ENCODE measurements at regions not wholly inside any gene's neighbourhood (a gene's known extent, or its start where the extent isn't known, plus 50 kb on each side); places are given as distances from the start of the nearest gene placed in this dataset.

GRCh38 chr13:104594806-104595205, 1528.6 kb upstream of the SLC10A2 start:
- no peak overlapping the region for H2BK12ac ChIP-seq (ENCODE audit: low read depth, low read length)
- no peak overlapping the region for H4K8ac ChIP-seq (ENCODE audit: extremely low read depth, insufficient read depth, low read length)
- H3K79me2 ChIP-seq (ENCODE audit: control insufficient read depth in 1 of 2, insufficient read depth in 2 of 2, low read length in 2 of 2): no peaks in the 10 kb centered on the region
- H3K56ac ChIP-seq (replicated peaks; ENCODE audit: insufficient read length, low read depth, low read length): no peak overlapping the region
- no peaks in the 10 kb centered on the region for H3K79me1 ChIP-seq (ENCODE audit: low read depth, low read length)
- H2AFZ ChIP-seq (ENCODE audit: low read length): no peak overlapping the region
- no peaks in the 10 kb centered on the region for H3K23me2 ChIP-seq (ENCODE audit: low read depth, low read length)
- no peak overlapping the region for H3K27ac ChIP-seq (ENCODE audit: low read depth, low read length)
- H3K4ac ChIP-seq (replicated peaks; ENCODE audit: insufficient read length, low read depth, low read length): no peak overlapping the region
- no peak overlapping the region for H4K91ac ChIP-seq (replicated peaks; ENCODE audit: insufficient read length, low read length)
- FAIRE-seq (no peak), DNase-seq (ENCODE audit: low read depth in 1 of 2, low spot score in 2 of 2) (no peak)
- H2AK5ac ChIP-seq (ENCODE audit: low read depth, low read length): no peak overlapping the region
- no peak overlapping the region for H2BK20ac ChIP-seq (ENCODE audit: low read length)
- H3K23ac ChIP-seq (ENCODE audit: insufficient read length): no peak overlapping the region
- WGBS, 2 experiments (ENCODE audit: extremely low coverage in 1 of 2, insufficient coverage in 1 of 2, insufficient read length in 1 of 2, insufficient replicate concordance in 2 of 2, low coverage in 1 of 2, low lambda C conversion rate in 2 of 2, missing lambda C conversion rate in 1 of 2): 96% methylated on average over 2 of the region's 2 CpGs; no CpG with 5 or more reads in 1 of the 2 experiments
- no peak overlapping the region for H2BK120ac ChIP-seq (replicated peaks; ENCODE audit: low read depth, low read length)
- H3K4me1 ChIP-seq (replicated peaks in 1 of 4; ENCODE audit: control insufficient read depth in 3 of 4, insufficient read depth in 4 of 4, low read length in 3 of 4): no peaks in the 10 kb centered on the region
- H2BK5ac ChIP-seq (ENCODE audit: low read depth, low read length): no peak overlapping the region
- H3K9me3 ChIP-seq (ENCODE audit: insufficient read depth in 2 of 2, low read depth in 1 of 2, low read length in 1 of 2): no peaks in the 10 kb centered on the region
- no peak overlapping the region for H3K4me2 ChIP-seq (ENCODE audit: insufficient read depth in 1 of 2, low read depth in 2 of 2, low read length in 2 of 2)
- H3K14ac ChIP-seq (ENCODE audit: insufficient read length): no peak overlapping the region
- no peaks in the 10 kb centered on the region for H3K27me3 ChIP-seq (replicated peaks in 1 of 4; ENCODE audit: control insufficient read depth in 3 of 4, extremely low read depth in 1 of 4, insufficient read depth in 3 of 4, low read length in 3 of 4)
- no peak overlapping the region for H3K4me3 ChIP-seq (ENCODE audit: extremely low read depth in 1 of 4, insufficient read depth in 2 of 4, low read depth in 3 of 4, low read length in 4 of 4)
- no peak overlapping the region for H2BK15ac ChIP-seq (ENCODE audit: low read length)
- ChIA-PET CTCF (ENCODE audit: partially characterized antibody) (interaction anchor here (1.1 kb wide), 1 partner anchor 24 kb away, joined by 3 read pairs; no protein-coding TSS in a partner anchor), POLR2A (ENCODE audit: partially characterized antibody) (no interaction called here)
- H4K5ac ChIP-seq (ENCODE audit: insufficient read length, low read depth, low read length): no peak overlapping the region
- no peak overlapping the region for H3K18ac ChIP-seq (ENCODE audit: extremely low read depth, low read length)
- H3K36me3 ChIP-seq (ENCODE audit: control insufficient read depth in 2 of 4, insufficient read depth in 4 of 4, low read length in 3 of 4): no peaks in the 10 kb centered on the region
- H3K9ac ChIP-seq (replicated peaks in 1 of 4; ENCODE audit: extremely low read depth in 1 of 4, low read depth in 3 of 4, low read length in 3 of 4): no peak overlapping the region
- H4K20me1 ChIP-seq (replicated peaks in 1 of 2; ENCODE audit: control insufficient read depth in 1 of 2, insufficient read depth in 2 of 2, low read length in 2 of 2): no peaks in the 10 kb centered on the region
- no peak for TF ChIP-seq CBX5 (IDR thresholded peaks at IDR 0.05; ENCODE audit: low read depth, low read length)
- TF ChIP-seq SIN3A (conservative IDR thresholded peaks at IDR 0.05 in 1 of 2, IDR thresholded peaks at IDR 0.05 in 1 of 2; ENCODE audit: low read depth in 1 of 2, low read length in 2 of 2): no peak
- TF ChIP-seq NRF1 (IDR thresholded peaks at IDR 0.05; ENCODE audit: low read depth, low read length): no peak
- TF ChIP-seq JUN (IDR thresholded peaks at IDR 0.05; ENCODE audit: low read depth, low read length): no peak
- TF ChIP-seq RAD21 (IDR thresholded peaks at IDR 0.05 in 1 of 2, conservative IDR thresholded peaks at IDR 0.05 in 1 of 2; ENCODE audit: low read depth in 2 of 2, low read length in 2 of 2): no peak
- TF ChIP-seq SP4 (IDR thresholded peaks at IDR 0.05; ENCODE audit: low read length): no peak
- TF ChIP-seq POLR2A (IDR thresholded peaks at IDR 0.05; ENCODE audit: control extremely low read depth in 1 of 2, low read depth in 2 of 2, low read length in 2 of 2): no peak
- TF ChIP-seq KDM4A (IDR thresholded peaks at IDR 0.05; ENCODE audit: low read depth, low read length, severe bottlenecking): no peak
- no peak for TF ChIP-seq TCF12 (IDR thresholded peaks at IDR 0.05; ENCODE audit: low read depth, low read length)
- no peak for TF ChIP-seq PHF8 (conservative IDR thresholded peaks at IDR 0.05; ENCODE audit: low read depth, low read length)
- TF ChIP-seq EGR1 (IDR thresholded peaks at IDR 0.05; ENCODE audit: borderline replicate concordance, low read depth, low read length): no peak
- no peak for TF ChIP-seq NANOG (IDR thresholded peaks at IDR 0.05; ENCODE audit: insufficient read depth, low read depth, low read length, poor library complexity, severe bottlenecking)
- TF ChIP-seq POU5F1 (IDR thresholded peaks at IDR 0.05; ENCODE audit: low read depth, low read length): no peak
- TF ChIP-seq SIX5 (IDR thresholded peaks at IDR 0.05; ENCODE audit: low read depth, low read length): no peak
- TF ChIP-seq BRCA1 (IDR thresholded peaks at IDR 0.05; ENCODE audit: low read depth, low read length): no peak
- no peak for TF ChIP-seq CBX8 (IDR thresholded peaks at IDR 0.05; ENCODE audit: borderline replicate concordance, low read depth, low read length)
